Upper lobe of left lung (tissue), 6 donors: ENCODE measurements at regions not wholly inside any gene's neighbourhood (a gene's known extent, or its start where the extent isn't known, plus 50 kb on each side); places are given as distances from the start of the nearest gene placed in this dataset.
A peak's percentile ranks its signal among the peaks of the same experiment; 100 is the strongest.
"Not testable (repeated sequence)": the region's sequence is repeated elsewhere in the genome, so short reads cannot be mapped to it uniquely, and the experiment has no call there.

Source experiments
- ATAC-seq, 2 donors: fragments of 200-7000 bp; cut with Tn5 transposase; one replicate each; pipeline ENCODE4 v1.9.1; 2022; ENCODE audit warnings: mild to moderate bottlenecking in 2 of 2, moderate library complexity in 2 of 2; ENCODE audit not compliant: low FRiP score in 2 of 2
- DNase-seq, 2 donors: peaks; one replicate each; pipeline ENCODE4 v3.0.0-alpha.2; 2019 to 2020
- H3K27ac ChIP-seq, 4 donors: fragments of 200-600 bp; sonication (generic); one replicate each; pipeline ENCODE4 v1.5.1; 2016 to 2019
- H3K27me3 ChIP-seq, 4 donors: fragments of 200-600 bp; sonication (generic); one replicate each; pipeline ENCODE4 v1.5.1; 2017 to 2019
- H3K36me3 ChIP-seq, 4 donors: fragments of 200-600 bp; sonication (generic); one replicate each; pipeline ENCODE4 v1.5.1; 2016 to 2019
- H3K4me1 ChIP-seq, 4 donors: fragments of 200-600 bp; sonication (generic); one replicate each; pipeline ENCODE4 v1.5.1; 2018 to 2019
- H3K4me3 ChIP-seq, 4 donors: fragments of 200-600 bp; sonication (generic); one replicate each; pipeline ENCODE4 v1.5.1; 2017 to 2019; ENCODE audit warnings: mild to moderate bottlenecking in 2 of 4, moderate library complexity in 1 of 4
- H3K9me3 ChIP-seq, 4 donors: fragments of 200-600 bp; sonication (generic); one replicate each; pipeline ENCODE4 v1.5.1; 2018 to 2019
- EP300 ChIP-seq, 4 donors: sonication (generic); formaldehyde crosslinking; IDR thresholded peaks; one replicate each; pipeline ENCODE4 v1.5.1; 2017; ENCODE audit warnings: antibody characterized with exemption in 4 of 4, control low read depth in 2 of 4
- POLR2A ChIP-seq, 4 donors: fragments of 450-650 bp; IDR thresholded peaks; one replicate each; pipeline ENCODE4 v1.5.1; 2016 to 2017; ENCODE audit warnings: antibody characterized with exemption in 4 of 4, mild to moderate bottlenecking in 2 of 4
- POLR2AphosphoS5 ChIP-seq, 2 donors: sonication (generic); formaldehyde crosslinking; IDR thresholded peaks; one replicate each; pipeline ENCODE4 v1.5.1; 2017; ENCODE audit warnings: antibody characterized with exemption in 2 of 2
- WGBS, 2 donors: methylation state at CpG; one replicate each; pipeline ENCODE4 v1.1.5; 2017 to 2018; 5-methylcytosine and 5-hydroxymethylcytosine counted together
- TF ChIP-seq, protein P1 (sequence below), 6 experiments: fragments of 450-650 bp in 4 of 6; fragments of 200-600 bp in 2 of 6; sonication (generic) in 2 of 6; IDR thresholded peaks; one replicate each; pipeline ENCODE4 v1.5.1; 2016 to 2019; ENCODE audit warnings: antibody characterized with exemption in 6 of 6
- donor health status: DM: no; HTN: no; CAD: no; lungs with moderate emphysema.
- donor health status: DM: no; HTN: yes; CAD: no; lungs with severe emphysema.

DNA sequence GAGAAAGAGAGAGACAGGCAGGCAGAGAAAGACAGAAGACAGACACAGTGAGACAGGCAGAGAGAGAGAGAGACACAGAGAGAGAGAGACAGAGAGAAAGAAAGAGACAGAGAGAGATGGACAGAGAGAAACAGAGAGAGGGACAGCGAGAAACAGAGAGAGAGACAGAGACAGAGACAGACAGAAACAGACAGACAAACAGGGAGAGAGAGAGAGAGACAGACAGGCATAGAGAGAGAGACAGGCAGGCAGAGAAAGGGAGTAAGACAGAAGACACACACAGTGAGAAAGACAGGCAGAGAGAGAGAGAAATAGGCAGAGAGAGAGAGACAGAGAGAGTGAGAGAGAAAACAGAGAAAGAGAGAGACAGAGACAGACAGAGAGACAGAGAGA, 105.3 kb upstream of the ANKRD30BL start:
- Histone ChIP-seq H3K4me1 (peaks cover 0 to 19% (median 8%) of the 10 kb centered on the region in 4 donors), H3K27ac (no peak overlapping the region), H3K27me3 (peaks cover 0 to 3% (median 0%) of the 10 kb centered on the region in 4 donors), H3K9me3 (no peaks in the 10 kb centered on the region), H3K36me3 (no peaks in the 10 kb centered on the region), H3K4me3 (no peak overlapping the region)
- no peak for DNase-seq
- TF ChIP-seq EP300 (IDR thresholded peaks at IDR 0.05) (no peak), POLR2AphosphoS5 (IDR thresholded peaks at IDR 0.05) (no peak), POLR2A (IDR thresholded peaks at IDR 0.05) (no peak)
- TF ChIP-seq, protein P1, sequence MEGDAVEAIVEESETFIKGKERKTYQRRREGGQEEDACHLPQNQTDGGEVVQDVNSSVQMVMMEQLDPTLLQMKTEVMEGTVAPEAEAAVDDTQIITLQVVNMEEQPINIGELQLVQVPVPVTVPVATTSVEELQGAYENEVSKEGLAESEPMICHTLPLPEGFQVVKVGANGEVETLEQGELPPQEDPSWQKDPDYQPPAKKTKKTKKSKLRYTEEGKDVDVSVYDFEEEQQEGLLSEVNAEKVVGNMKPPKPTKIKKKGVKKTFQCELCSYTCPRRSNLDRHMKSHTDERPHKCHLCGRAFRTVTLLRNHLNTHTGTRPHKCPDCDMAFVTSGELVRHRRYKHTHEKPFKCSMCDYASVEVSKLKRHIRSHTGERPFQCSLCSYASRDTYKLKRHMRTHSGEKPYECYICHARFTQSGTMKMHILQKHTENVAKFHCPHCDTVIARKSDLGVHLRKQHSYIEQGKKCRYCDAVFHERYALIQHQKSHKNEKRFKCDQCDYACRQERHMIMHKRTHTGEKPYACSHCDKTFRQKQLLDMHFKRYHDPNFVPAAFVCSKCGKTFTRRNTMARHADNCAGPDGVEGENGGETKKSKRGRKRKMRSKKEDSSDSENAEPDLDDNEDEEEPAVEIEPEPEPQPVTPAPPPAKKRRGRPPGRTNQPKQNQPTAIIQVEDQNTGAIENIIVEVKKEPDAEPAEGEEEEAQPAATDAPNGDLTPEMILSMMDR (IDR thresholded peaks at IDR 0.05), result no peak
- no peak for ATAC-seq
- WGBS, 2 donors, result 83 to 85% methylated on average over 1 of the region's 1 CpG

DNA sequence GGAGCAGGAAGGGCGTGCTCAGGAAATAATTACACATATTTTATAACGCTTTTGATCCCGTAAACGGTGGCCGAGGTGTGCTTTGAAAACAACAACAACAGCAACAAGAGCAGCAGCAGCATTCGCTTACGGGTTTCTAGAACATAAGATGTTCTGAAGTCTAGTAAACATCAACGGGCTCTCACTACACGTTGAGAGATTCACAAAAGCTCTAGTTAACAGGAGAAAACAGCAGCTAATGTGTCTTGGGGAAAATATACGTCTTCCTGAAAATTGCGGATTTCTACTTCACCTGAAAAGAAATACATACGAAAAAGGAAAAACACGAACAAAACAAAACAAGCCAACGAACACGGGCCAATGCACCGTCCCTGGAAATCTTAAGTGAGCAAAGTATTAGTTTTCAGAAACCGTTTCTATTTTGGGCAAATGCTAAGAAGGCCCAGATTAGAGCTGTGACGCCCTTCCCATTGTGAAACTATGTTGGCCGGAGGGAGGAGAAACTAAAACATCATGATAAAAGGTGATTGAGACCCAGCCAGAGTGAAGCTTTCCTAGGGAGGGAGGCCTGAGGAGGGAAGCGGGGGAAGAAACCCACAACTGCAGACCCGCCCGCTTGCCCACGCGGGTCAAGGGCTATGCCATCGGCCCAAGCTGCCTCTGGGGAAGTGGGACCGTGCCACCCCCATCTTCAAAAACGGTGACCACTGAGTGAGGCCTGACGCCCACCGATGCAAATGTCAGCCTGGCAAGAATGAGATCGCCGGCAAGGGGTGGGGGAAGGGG, 105.9 kb upstream of the ANKRD30BL start:
- Histone ChIP-seq H3K4me1 (peaks cover 0 to 19% (median 8%) of the 10 kb centered on the region in 4 donors), H3K4me3 (peak overlapping the region in 3 of 4 donors; percentile 21 to 36 (median 36))
- not testable (repeated sequence) for ATAC-seq, H3K9me3 ChIP-seq, H3K36me3 ChIP-seq, H3K27me3 ChIP-seq, H3K27ac ChIP-seq
- peak in 1 of 2 donors; percentile 50 for DNase-seq
- 12 to 14% methylated on average over 24 to 30 of the region's 31 CpGs for WGBS, 2 donors

DNA sequence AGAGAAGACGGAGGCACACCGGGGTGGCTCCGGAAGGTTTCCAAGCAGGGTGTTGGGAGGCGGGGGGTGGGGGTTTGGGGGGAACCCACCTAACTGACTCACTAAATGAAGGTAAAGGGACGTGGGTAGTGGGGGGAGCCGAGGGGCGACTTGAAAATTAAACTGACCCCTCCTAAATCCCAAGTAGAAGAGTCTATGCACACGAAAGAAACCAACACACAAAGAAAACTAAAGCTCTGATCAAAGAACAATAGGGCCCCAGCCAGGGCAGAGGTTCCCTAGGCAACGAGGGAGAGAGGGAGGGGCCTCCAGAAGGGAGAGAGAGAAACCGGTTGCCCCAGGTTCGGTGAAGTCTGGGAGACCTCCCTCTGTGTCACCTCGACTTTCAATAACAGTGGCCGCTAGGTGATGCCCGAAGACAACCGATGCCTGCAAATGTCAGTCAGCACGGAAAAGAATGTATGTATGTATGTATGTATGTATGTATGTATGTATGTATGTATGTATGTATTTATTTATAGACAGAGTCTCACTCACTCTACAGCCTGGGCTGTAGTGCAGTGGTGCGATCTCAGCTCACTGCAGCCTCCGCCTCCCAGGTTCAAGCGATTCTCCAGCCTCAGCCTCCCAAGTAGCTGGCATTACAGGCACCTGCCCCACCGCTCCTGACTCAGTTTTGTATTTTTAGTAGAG, 106.7 kb upstream of the ANKRD30BL start:
- not testable (repeated sequence) for H3K27me3 ChIP-seq, ATAC-seq, H3K9me3 ChIP-seq, H3K36me3 ChIP-seq, H3K27ac ChIP-seq
- TF ChIP-seq, protein P1 (IDR thresholded peaks at IDR 0.05), result peak; percentile 17 to 69 (median 46)
- Histone ChIP-seq H3K4me1 (peaks cover 0 to 19% (median 8%) of the 10 kb centered on the region in 4 donors), H3K4me3 (peak overlapping the region in 3 of 4 donors; percentile 21 to 36 (median 36))
- 16 to 21% methylated on average over 19 to 20 of the region's 20 CpGs for WGBS, 2 donors
- peak in 1 of 2 donors; percentile 80 for DNase-seq

DNA sequence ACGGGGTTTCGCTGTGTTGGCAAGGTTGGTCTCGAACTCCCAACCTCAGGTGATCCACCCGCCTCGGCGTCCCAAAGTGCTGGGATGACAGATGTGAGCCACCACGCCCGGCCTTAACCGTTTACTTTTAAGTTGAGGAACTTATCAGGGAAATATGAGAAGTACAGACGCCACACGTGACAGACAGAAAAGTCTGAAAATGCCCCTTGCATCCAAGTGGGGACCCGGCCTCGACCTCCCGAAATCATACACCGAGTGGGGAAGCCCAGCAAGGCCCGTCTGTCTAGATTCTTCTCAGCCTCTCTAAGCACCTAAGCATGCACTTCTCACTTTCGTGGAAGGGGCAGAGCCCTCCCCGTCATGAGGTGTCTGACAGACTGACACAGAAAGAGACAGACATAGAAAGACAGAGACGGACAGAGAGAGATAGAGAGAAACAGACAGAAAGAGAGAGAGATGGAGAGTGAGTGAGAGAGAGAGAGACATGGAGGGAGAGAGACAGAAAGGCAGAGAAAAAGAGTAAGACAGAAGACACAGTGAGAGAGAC, 107.3 kb upstream of the ANKRD30BL start:
- H3K27me3 ChIP-seq, result peaks cover 0 to 3% (median 0%) of the 10 kb centered on the region in 4 donors
- H3K36me3 ChIP-seq, result no peaks in the 10 kb centered on the region
- H3K27ac ChIP-seq, result no peak overlapping the region
- no peak overlapping the region for H3K4me3 ChIP-seq
- WGBS, 2 donors, result 46 to 52% methylated on average over 15 to 19 of the region's 19 CpGs
- H3K4me1 ChIP-seq, result peaks cover 0 to 19% (median 8%) of the 10 kb centered on the region in 4 donors
- H3K9me3 ChIP-seq, result no peaks in the 10 kb centered on the region
- DNase-seq (no peak), ATAC-seq (no peak)
- TF ChIP-seq EP300 (IDR thresholded peaks at IDR 0.05), result no peak
- TF ChIP-seq POLR2A (IDR thresholded peaks at IDR 0.05), result no peak
- TF ChIP-seq, protein P1 (IDR thresholded peaks at IDR 0.05), result no peak

DNA sequence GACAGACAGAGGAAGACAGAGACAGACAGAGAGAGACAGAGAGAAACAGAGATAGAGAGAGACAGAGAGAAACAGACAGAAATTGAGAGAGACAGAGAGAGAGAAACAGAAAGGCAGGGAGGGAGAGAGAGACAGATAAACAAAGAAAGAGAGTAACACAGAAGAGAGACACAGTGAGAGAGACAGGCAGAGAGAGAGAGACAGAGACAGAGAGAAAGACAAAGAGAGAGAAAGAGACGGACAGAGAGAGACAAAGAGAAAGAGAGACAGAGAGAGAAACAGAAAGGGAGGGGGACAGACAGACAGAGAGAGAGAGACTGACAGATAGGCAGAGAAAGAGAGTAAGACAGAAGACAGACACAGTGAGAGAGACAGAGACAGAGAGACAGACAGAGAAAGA, 108.5 kb upstream of the ANKRD30BL start:
- Histone ChIP-seq H3K9me3 (no peaks in the 10 kb centered on the region), H3K4me1 (peaks cover 0 to 19% (median 8%) of the 10 kb centered on the region in 4 donors), H3K36me3 (no peaks in the 10 kb centered on the region), H3K4me3 (no peak overlapping the region), H3K27ac (no peak overlapping the region), H3K27me3 (peaks cover 0 to 3% (median 0%) of the 10 kb centered on the region in 4 donors)
- 76 to 83% methylated on average over 1 of the region's 1 CpG for WGBS, 2 donors
- no peak for ATAC-seq
- no peak for DNase-seq
- TF ChIP-seq POLR2A (IDR thresholded peaks at IDR 0.05) (no peak), POLR2AphosphoS5 (IDR thresholded peaks at IDR 0.05) (no peak), EP300 (IDR thresholded peaks at IDR 0.05) (no peak)
- TF ChIP-seq, protein P1 (IDR thresholded peaks at IDR 0.05), result no peak
